ENCODE measurements at regions not wholly inside any gene's neighbourhood (a gene's known extent, or its start where the extent isn't known, plus 50 kb on each side); places are given as distances from the start of the nearest gene placed in this dataset.
"Not testable (repeated sequence)": the region's sequence is repeated elsewhere in the genome, so short reads cannot be mapped to it uniquely, and the experiment has no call there.

- intact Hi-C loops (cut with DNase I), result loop anchor here in 1 of 2 donors (1.0 kb wide), 1 partner anchor 22 kb away; no protein-coding TSS in a partner anchor
These were observed 186.8 kb downstream of the SATB1 start for GRCh38 chr3:18238332-18238731.

DNA sequence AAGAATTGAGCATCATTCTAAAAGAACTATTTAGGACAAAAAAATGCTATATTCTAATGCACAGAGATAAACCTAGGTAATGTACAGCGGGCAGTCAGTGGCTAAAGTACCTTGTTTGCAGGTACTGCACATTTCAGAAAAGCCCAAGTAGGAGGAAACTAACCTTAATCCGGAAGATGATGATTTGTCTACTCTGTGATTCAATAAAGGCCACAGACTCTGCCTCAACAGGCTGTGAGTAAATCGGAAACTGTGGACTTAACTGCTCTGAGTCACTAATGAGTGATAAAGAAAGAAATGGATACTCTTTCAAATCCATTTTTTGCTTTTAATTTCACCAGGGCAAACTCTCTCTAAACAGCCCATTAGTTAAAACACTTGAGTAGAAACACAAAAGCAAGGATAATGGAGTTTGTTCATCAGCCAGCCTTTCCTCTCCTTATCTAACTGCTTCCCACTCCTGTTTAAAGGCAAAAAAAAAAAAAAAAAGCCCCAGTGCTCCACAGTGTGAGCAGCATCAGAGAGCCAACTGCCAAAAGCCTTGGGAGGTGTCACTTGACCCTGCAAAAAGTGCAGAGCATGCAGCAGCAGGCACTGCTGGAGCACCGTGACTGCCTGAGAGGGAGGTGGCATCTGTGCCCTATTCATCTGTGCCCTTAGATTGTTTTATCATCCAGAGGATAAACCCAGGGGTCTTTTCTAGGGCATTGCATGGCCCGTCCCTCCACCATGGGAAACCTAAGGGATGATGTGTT lies 187.7 kb downstream of the SATB1 start:
- no peak for DNase-seq (ENCODE audit: low spot score)
- intact Hi-C loops (cut with DNase I), result loop anchor here in 1 of 2 donors (1.0 kb wide), 1 partner anchor 21 kb away; no protein-coding TSS in a partner anchor

More at GRCh38 chr3:18238332-18238731, 186.8 kb downstream of the SATB1 start:
- no peak for DNase-seq (ENCODE audit: low spot score)

DNA sequence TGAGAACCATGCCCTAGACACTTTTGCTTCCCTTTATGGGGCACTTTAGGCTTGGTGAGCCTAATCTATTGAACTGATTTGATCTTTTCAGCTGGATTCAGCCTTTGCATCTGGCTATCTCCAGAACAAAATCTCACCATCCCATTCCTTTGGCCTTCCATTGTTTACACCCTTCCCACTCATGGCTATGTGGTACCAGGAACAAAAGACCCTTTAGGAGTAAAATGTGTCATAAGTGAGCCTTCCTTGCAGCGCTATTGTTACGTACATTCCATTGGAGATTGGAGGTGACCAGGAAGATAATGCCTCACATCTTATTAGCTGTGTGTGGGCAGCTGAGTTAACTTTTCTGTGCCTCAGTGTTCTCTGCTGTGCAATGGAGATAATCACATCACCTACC lies 188.4 kb downstream of the SATB1 start:
- intact Hi-C loops (cut with DNase I), result no loop called here
- DNase-seq (ENCODE audit: low spot score), result no peak

- intact Hi-C loops (cut with DNase I), result no loop called here
- no peak for DNase-seq (ENCODE audit: low spot score)
These were observed 190.3 kb downstream of the SATB1 start for GRCh38 chr3:18234717-18235335.

DNA sequence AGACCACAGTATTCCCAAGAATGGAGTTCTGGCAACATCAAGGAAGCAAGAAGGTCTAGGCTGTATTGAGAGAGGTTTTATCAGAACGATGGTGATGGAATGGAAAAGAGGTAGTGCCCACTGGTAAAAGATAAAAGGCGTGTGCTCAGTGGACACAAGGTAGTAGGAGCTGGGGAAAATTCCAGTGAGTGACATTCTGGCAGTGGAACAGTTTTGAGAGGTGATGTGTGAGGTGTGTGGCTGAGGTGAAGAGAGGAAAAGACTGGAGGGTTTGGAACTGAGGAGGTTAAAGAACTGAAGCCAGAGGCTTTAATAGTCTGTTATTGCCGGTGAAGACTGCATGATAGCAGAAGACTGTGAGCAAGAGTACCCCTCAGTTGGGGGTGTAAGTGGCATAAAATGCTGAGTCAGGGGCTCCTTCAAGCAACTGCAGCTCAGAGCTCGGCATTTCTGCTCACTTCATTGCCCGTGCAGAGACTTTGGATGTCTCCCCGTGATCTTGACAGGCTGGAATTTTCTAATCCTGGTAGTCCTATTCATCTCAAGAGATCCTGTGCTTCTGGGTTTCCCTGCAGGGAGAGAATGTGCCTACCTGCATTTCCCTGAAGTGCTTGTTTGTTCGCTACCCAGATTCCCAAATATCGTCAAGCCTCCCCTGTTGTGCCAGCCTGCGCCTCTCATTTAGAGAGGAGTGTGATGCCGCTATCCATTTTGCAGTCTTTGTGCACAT lies 191.0 kb downstream of the SATB1 start:
- DNase-seq (ENCODE audit: low spot score), result no peak
- intact Hi-C loops (cut with DNase I), result no loop called here

DNA sequence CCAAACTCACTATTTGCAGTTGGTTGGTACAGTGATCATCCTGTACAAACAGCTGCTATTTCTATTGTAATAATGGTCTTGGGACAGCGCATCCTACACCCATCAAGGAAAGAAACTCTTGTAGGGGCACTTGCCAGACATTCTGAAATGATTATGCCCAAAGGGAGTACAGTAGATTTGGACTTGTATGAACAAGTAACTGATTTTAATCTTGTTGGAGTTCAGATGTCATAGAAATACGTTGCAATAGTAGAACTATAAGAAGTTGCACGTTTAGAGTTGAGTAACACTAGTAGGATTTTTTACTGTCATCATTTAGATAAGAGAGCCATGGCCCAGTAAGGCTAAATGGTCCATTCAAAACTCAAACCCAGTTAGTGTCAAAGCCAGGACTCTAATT lies 192.8 kb downstream of the SATB1 start:
- no peak for DNase-seq (ENCODE audit: low spot score)
- intact Hi-C loops (cut with DNase I), result no loop called here

DNA sequence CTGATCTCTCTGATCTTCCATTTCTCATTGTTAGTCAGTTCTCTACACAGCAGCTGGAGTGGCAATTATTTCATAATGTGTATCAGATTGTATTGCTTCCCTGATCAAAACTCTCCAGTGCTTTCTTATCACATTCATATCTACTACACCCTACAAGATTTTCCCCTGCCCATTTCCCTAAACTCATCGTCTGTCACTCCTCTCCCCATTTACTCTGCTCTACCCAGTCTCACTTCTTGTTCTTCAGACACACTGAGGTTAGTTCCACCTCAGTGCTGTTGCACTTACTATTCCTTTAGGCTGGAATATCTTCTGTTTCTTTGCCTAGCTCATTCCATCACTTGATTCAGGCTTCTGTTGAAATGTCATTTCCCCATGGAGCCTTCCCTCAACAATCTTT lies 197.1 kb downstream of the SATB1 start:
- intact Hi-C loops (cut with DNase I), result no loop called here
- DNase-seq (ENCODE audit: low spot score), result no peak

GRCh38 chr3:18225709-18226108 lies 199.4 kb downstream of the SATB1 start:
- no peak for DNase-seq (ENCODE audit: low spot score)
- intact Hi-C loops (cut with DNase I), result no loop called here

DNA sequence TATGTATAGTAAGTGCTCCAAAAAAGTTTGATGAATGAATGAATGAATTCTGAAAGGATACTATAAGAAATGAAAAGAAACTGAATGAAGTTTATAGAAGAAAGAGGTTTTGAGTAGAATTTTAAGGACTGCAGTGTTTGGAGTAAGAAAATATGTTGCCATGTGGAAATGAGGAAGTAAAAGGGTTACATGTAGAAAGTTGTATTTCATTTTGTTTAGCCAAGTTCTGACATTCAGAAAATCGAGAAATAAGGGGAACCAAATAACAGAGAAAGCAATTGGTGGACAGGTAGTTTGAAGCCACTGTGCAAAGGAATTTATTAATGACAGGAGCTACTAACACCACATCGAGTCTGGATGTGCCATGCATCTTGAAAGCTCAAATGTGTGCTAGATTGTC lies 200.7 kb downstream of the SATB1 start:
- DNase-seq (ENCODE audit: low spot score), result no peak
- intact Hi-C loops (cut with DNase I), result no loop called here

DNA sequence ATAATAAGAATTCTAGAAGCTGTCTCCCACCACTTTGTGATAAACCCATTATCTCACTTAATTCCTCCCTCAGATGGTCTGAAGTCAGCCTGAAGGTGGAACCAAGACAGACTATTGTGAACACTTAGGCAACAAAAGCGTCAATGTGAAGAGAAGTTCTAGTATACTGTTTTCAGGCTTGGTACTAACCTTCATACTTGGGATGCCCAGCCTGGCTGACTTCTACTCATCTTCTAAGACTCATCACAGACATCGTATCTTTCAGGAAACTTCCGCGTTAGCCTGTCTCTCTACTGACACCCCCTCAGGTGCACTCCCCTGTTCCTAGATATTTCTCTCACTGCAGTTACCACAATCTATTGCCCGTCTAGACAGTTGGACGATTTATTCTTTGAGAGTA lies 201.2 kb downstream of the SATB1 start:
- intact Hi-C loops (cut with DNase I), result no loop called here
- DNase-seq (ENCODE audit: low spot score), result no peak

GRCh38 chr3:18223571-18223970 lies 201.6 kb downstream of the SATB1 start:
- intact Hi-C loops (cut with DNase I), result no loop called here
- no peak for DNase-seq (ENCODE audit: low spot score)

- intact Hi-C loops (cut with DNase I), result no loop called here
- DNase-seq (ENCODE audit: low spot score), result no peak
These were observed 202.5 kb downstream of the SATB1 start for GRCh38 chr3:18222686-18223085.

DNA sequence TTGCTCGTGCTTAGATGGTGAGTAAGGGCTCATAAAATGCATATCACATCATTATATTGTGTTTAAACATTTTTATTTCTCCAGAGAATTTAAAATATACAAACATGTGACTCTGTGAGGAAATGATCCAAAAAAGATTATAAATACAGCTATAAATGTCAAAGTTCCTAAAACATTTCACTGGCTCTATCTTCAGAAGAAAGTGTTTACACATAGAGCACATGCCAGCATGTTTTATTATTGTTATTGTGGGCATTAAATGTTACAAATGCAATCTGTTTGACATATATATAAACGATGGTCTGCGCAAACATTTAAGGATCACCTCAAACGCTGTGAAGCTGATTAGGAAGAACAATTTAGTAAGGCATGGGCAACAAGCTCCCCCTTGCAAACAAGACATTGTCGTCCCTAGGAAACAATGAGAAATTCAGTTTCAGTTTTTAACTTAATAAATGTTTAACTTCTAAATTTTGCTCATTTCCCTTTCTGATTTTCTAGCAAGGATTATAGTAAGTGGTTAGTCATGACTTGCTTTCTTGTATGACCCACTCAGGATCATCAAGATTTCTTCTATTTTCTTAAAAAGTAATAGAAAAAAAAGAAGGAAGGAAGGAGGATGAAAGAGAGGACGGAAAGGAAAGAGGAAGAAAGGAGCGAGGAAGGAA lies 207.5 kb downstream of the SATB1 start:
- intact Hi-C loops (cut with DNase I), result no loop called here
- no peak for DNase-seq (ENCODE audit: low spot score)

DNA sequence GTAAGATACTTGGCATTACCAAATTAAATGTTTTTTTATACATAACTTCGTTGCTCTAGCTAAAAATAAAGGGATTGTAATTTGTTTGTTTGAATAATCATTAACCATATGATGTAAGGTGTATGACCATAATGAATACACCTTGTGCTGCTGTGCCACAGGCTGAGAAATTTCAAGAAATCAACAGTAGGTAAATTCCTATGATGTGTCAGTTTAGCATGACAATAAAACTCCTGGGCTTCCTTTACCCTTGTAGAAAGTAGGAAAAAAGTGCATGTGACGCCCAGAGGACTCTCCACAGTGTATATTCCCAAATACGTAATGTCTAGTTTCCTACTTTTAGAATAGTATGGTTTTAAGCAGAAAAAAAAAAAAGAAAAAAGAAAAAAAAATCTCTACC lies 208.1 kb downstream of the SATB1 start:
- DNase-seq (ENCODE audit: low spot score), result no peak
- intact Hi-C loops (cut with DNase I), result loop anchor here in 1 of 2 donors (1.0 kb wide), 1 partner anchor 21 kb away; no protein-coding TSS in a partner anchor

- intact Hi-C loops (cut with DNase I), result loop anchor here in 1 of 2 donors (1.0 kb wide), 1 partner anchor 23 kb away; no protein-coding TSS in a partner anchor
- DNase-seq (ENCODE audit: low spot score), result no peak
These were observed 209.5 kb downstream of the SATB1 start for GRCh38 chr3:18215639-18216038.

DNA sequence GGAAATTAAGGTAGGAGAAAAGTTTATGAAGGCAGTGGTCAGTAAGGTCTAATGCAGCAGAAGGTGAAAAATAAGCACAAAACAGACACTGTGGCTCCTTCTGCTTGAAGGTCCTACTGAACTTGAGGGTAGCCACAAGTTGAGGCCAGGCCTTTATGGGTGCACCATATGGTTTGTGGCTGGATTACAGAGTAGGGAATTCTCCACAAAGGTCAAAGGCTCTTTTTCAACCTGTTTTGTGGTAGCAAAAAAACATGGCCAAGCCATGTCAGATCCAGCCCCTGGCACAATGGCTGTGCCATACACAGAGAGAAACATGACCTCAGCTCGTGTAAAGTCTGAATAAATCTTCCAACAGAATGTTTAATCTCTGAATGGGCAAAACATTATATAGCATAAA lies 214.0 kb downstream of the SATB1 start:
- no peak for DNase-seq (ENCODE audit: low spot score)
- intact Hi-C loops (cut with DNase I), result no loop called here

- DNase-seq (ENCODE audit: low spot score), result no peak
- intact Hi-C loops (cut with DNase I), result no loop called here
These were observed 216.3 kb downstream of the SATB1 start for GRCh38 chr3:18208856-18209255.

DNA sequence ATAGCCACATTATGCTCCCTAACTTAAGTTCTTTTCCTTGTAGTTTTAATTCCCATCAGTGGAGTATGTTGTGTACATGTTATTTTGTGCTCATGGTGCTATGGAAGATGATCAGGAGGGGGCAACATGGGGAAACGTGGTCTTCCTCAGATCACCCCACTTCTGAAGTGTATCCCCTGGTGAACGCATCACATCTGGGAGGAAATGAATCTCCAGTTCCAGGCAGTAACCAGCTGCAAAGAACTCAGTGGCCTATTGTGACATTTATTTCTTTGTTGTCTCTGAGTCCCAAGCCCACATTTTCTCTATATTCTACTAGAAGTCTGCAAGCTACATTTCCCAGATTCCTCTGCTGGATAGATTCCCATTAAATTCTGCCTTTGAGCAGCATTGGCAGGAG lies 217.0 kb downstream of the SATB1 start:
- intact Hi-C loops (cut with DNase I), result no loop called here
- no peak for DNase-seq (ENCODE audit: low spot score)

DNA sequence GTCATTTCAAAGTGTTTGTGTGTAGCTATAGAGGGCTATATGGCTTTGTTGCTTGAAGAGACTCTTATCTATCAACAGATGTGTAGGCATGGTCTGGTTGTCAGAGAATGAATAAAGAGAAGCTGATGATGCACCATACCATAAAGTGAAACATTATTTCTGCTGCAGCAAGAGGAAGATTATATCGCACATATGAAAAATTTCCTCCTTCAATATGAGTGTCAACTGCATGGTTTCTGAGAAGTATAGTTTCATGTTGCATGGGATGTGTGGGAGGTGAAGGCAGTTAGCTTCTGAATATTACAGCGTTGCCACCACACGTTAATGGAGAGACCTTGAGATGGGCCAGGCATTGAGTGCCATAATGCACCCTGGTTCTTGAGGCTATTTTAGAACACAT lies 217.9 kb downstream of the SATB1 start:
- intact Hi-C loops (cut with DNase I), result no loop called here
- DNase-seq (ENCODE audit: low spot score), result no peak

DNA sequence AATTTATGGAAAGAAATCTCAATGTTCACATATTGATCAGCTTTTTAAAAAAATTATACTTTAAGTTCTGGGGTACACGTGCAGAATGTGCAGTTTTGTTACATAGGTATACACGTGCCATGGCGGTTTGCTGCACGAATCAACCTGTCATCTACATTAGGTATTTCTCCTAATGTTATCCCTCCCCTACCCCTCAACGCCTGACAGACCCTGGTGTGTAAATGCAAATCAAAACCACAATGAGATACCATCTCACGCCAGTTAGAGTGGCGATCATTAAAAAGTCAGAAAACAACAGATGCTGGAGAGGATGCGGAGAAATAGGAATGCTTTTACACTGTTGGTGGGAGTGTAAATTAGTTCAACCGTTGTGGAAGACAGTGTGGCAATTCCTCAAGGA lies 219.4 kb downstream of the SATB1 start:
- DNase-seq (ENCODE audit: low spot score); intact Hi-C loops (cut with DNase I): not testable (repeated sequence)

Measured in posterior vena cava (tissue), 2 donors.